H9 (cell line): ENCODE measurements at regions not wholly inside any gene's neighbourhood (a gene's known extent, or its start where the extent isn't known, plus 50 kb on each side); places are given as distances from the start of the nearest gene placed in this dataset.

ENCODE experiments used
- DNase-seq: peaks from one replicate; pipeline ENCODE4 v3.0.0-alpha.2; 2017
- H2AFZ ChIP-seq: one replicate; pipeline ENCODE4 v1.6.1; 2013; ENCODE audit warnings: mild to moderate bottlenecking, low read length, control low read depth, moderate library complexity
- H2AK5ac ChIP-seq: 2 replicates; pipeline ENCODE4 v1.6.1; 2013; ENCODE audit warnings: low read length, control low read depth, mixed read lengths; ENCODE audit not compliant: insufficient read length
- H2BK120ac ChIP-seq: one replicate; pipeline ENCODE4 v1.6.1; 2013; ENCODE audit warnings: low read depth, mild to moderate bottlenecking, low read length, control low read depth, inconsistent platforms; ENCODE audit not compliant: poor library complexity, severe bottlenecking
- H2BK12ac ChIP-seq: 2 replicates; pipeline ENCODE4 v1.6.1; 2013; ENCODE audit warnings: low read length, control low read depth, mixed read lengths, low read depth; ENCODE audit not compliant: insufficient read length
- H2BK15ac ChIP-seq: 2 replicates; pipeline ENCODE4 v1.6.1; 2013; ENCODE audit warnings: low read depth, low read length, control low read depth
- H2BK20ac ChIP-seq: one replicate; pipeline ENCODE4 v1.6.1; 2013; ENCODE audit warnings: low read depth, mild to moderate bottlenecking, low read length, control low read depth, inconsistent platforms; ENCODE audit not compliant: poor library complexity, severe bottlenecking
- H2BK5ac ChIP-seq: 2 replicates; pipeline ENCODE4 v1.6.1; 2013; ENCODE audit warnings: low read length, control low read depth, mixed read lengths; ENCODE audit not compliant: insufficient read length
- H3K14ac ChIP-seq: 2 replicates; pipeline ENCODE4 v1.6.1; 2013; ENCODE audit warnings: low read length, control low read depth; ENCODE audit not compliant: insufficient read depth
- H3K18ac ChIP-seq: 2 replicates; pipeline ENCODE4 v1.6.1; 2013; ENCODE audit warnings: low read depth, mild to moderate bottlenecking, mixed read lengths, low read length, control low read depth; ENCODE audit not compliant: insufficient read length
- H3K23ac ChIP-seq: 2 replicates; pipeline ENCODE4 v1.6.1; 2013; ENCODE audit warnings: low read length, control low read depth, mixed read lengths, low read depth; ENCODE audit not compliant: insufficient read length
- H3K23me2 ChIP-seq: 2 replicates; pipeline ENCODE4 v1.6.1; 2013; ENCODE audit warnings: low read depth, mild to moderate bottlenecking, mixed read lengths, low read length, control low read depth; ENCODE audit not compliant: insufficient read length, poor library complexity, severe bottlenecking
- H3K27ac ChIP-seq: 2 replicates; pipeline ENCODE4 v1.5.1; 2013; ENCODE audit warnings: low read length, control low read depth, mixed read lengths, low read depth; ENCODE audit not compliant: insufficient read length
- H3K27me3 ChIP-seq: 2 replicates; pipeline ENCODE4 v1.6.1; 2013; ENCODE audit warnings: low read length, control low read depth, inconsistent platforms; ENCODE audit not compliant: insufficient read depth
- H3K4ac ChIP-seq: 2 replicates; pipeline ENCODE4 v1.6.1; 2013; ENCODE audit warnings: low read depth, mild to moderate bottlenecking, control low read depth, inconsistent platforms, low read length, moderate library complexity
- H3K4me1 ChIP-seq: 2 replicates; pipeline ENCODE4 v1.6.1; 2013; ENCODE audit warnings: low read length, control low read depth, inconsistent platforms; ENCODE audit not compliant: insufficient read depth
- H3K4me2 ChIP-seq: 2 replicates; pipeline ENCODE4 v1.6.1; 2013; ENCODE audit warnings: low read length, control low read depth, mixed read lengths; ENCODE audit not compliant: insufficient read length, insufficient read depth
- H3K56ac ChIP-seq: 2 replicates; pipeline ENCODE4 v1.6.1; 2013; ENCODE audit warnings: low read depth, mild to moderate bottlenecking, mixed read lengths, low read length, control low read depth; ENCODE audit not compliant: insufficient read length
- H3K79me1 ChIP-seq: 2 replicates; pipeline ENCODE4 v1.6.1; 2013; ENCODE audit warnings: low read depth, mild to moderate bottlenecking, moderate library complexity, low read length, control low read depth, inconsistent platforms; ENCODE audit not compliant: insufficient read depth, poor library complexity, severe bottlenecking
- H3K79me2 ChIP-seq: 2 replicates; pipeline ENCODE4 v1.6.1; 2013; ENCODE audit warnings: low read length, control low read depth, inconsistent platforms; ENCODE audit not compliant: insufficient read depth
- H3K9ac ChIP-seq: 2 replicates; pipeline ENCODE4 v1.6.1; 2013; ENCODE audit warnings: low read length, control low read depth, mixed read lengths; ENCODE audit not compliant: insufficient read length; ENCODE audit errors: extremely low read depth
- H3K9me3 ChIP-seq: one replicate; pipeline ENCODE4 v1.6.1; 2013; ENCODE audit warnings: low read depth, low read length, inconsistent platforms; ENCODE audit not compliant: control insufficient read depth
- H3T11ph ChIP-seq: one replicate; pipeline ENCODE4 v1.6.1; 2013; ENCODE audit warnings: mild to moderate bottlenecking, low read length, control low read depth, inconsistent platforms
- H4K20me1 ChIP-seq: one replicate; pipeline ENCODE4 v1.6.1; 2013; ENCODE audit not compliant: control insufficient read depth, insufficient read length, insufficient read depth
- H4K5ac ChIP-seq: 2 replicates; pipeline ENCODE4 v1.6.1; 2013; ENCODE audit warnings: low read depth, mild to moderate bottlenecking, mixed read lengths, low read length, control low read depth; ENCODE audit not compliant: insufficient read length
- H4K8ac ChIP-seq: replicated peaks from 2 replicates; pipeline ENCODE4 v1.6.1; 2013; ENCODE audit warnings: low read length, control low read depth, mixed read lengths, low read depth; ENCODE audit not compliant: insufficient read length
- H4K91ac ChIP-seq: 2 replicates; pipeline ENCODE4 v1.6.1; 2013; ENCODE audit warnings: low read depth, mild to moderate bottlenecking, moderate library complexity, mixed read lengths, low read length, control low read depth; ENCODE audit not compliant: insufficient read length
- H3K27ac Mint-ChIP-seq, 3 experiments: 2 replicates in 2 of 3; 3 replicates in 1 of 3; pipeline ENCODE4 v1.8.0; 2020 to 2021; ENCODE audit warnings: mixed read lengths in 3 of 3, mild to moderate bottlenecking in 1 of 3, moderate library complexity in 1 of 3
- H3K27me3 Mint-ChIP-seq: 2 replicates; pipeline ENCODE4 v1.8.0; 2021; ENCODE audit warnings: low read depth, mild to moderate bottlenecking, moderate library complexity, mixed read lengths
- H3K36me3 Mint-ChIP-seq, 3 experiments: 2 replicates in 2 of 3; 3 replicates in 1 of 3; pipeline ENCODE4 v1.8.0; 2020 to 2021; ENCODE audit warnings: low read depth in 3 of 3, mixed read lengths in 3 of 3; ENCODE audit not compliant: insufficient read depth in 1 of 3
- H3K4me1 Mint-ChIP-seq, 2 experiments: 2 replicates each; pipeline ENCODE4 v1.8.0; 2020; ENCODE audit warnings: mixed read lengths in 2 of 2
- H3K4me3 Mint-ChIP-seq, 2 experiments: 2 replicates in 1 of 2; 3 replicates in 1 of 2; pipeline ENCODE4 v1.8.0; 2020 to 2021; ENCODE audit warnings: mild to moderate bottlenecking in 2 of 2, mixed read lengths in 2 of 2, moderate library complexity in 1 of 2
- H3K9me3 Mint-ChIP-seq, 2 experiments: 2 replicates in 1 of 2; 3 replicates in 1 of 2; pipeline ENCODE4 v1.8.0; 2020; ENCODE audit warnings: mild to moderate bottlenecking in 2 of 2, mixed read lengths in 2 of 2, moderate library complexity in 1 of 2
- CTCF ChIP-seq: fragments of 200-600 bp; sonication (generic); conservative IDR thresholded peaks from 3 replicates; pipeline ENCODE4 v1.8.0; 2021; ENCODE audit warnings: antibody characterized with exemption, mild to moderate bottlenecking
- WGBS: extraction: QIAGEN DNeasy Blood & Tissue Kit; methylation state at CpG from one replicate; pipeline ENCODE4 v1.1.7; 2013; ENCODE audit warnings: missing lambda C conversion rate, low lambda C conversion rate, mixed read lengths; ENCODE audit not compliant: insufficient read length; ENCODE audit errors: extremely low coverage; 5-methylcytosine and 5-hydroxymethylcytosine counted together

- H2AFZ ChIP-seq = no peak overlapping the region
- H2BK20ac ChIP-seq = no peak overlapping the region
- H3K56ac ChIP-seq = no peak overlapping the region
- no peak overlapping the region for H2BK12ac ChIP-seq
- H3K4me2 ChIP-seq = no peak overlapping the region
- H3K18ac ChIP-seq = no peak overlapping the region
- H2BK5ac ChIP-seq = no peak overlapping the region
- Mint-ChIP-seq H3K27me3 (no peaks in the 10 kb centered on the region), H3K4me3 (no peak overlapping the region), H3K27ac (no peak overlapping the region), H3K36me3 (no peaks in the 10 kb centered on the region), H3K9me3 (peaks cover 0 to 2% of the 10 kb centered on the region in 2 experiments; a peak in 1 of 5 replicates), H3K4me1 (no peaks in the 10 kb centered on the region)
- H3T11ph ChIP-seq = no peak overlapping the region
- H4K8ac ChIP-seq = no peak overlapping the region
- H3K27ac ChIP-seq = no peak overlapping the region
- H3K27me3 ChIP-seq = no peaks in the 10 kb centered on the region
- H4K91ac ChIP-seq = no peak overlapping the region
- DNase-seq = no peak
- no peaks in the 10 kb centered on the region for H3K23me2 ChIP-seq
- no peak overlapping the region for H3K9ac ChIP-seq
- TF ChIP-seq CTCF = no peak
- H3K4me1 ChIP-seq = no peaks in the 10 kb centered on the region
- H4K20me1 ChIP-seq = no peaks in the 10 kb centered on the region
- H2BK120ac ChIP-seq = no peak overlapping the region
- no peak overlapping the region for H4K5ac ChIP-seq
- no peak overlapping the region for H2AK5ac ChIP-seq
- no peaks in the 10 kb centered on the region for H3K9me3 ChIP-seq
- H3K23ac ChIP-seq = no peak overlapping the region
- H3K14ac ChIP-seq = no peak overlapping the region
- WGBS = no CpG with 5 or more reads among the region's 4 CpGs
- no peak overlapping the region for H3K4ac ChIP-seq
- H2BK15ac ChIP-seq = no peak overlapping the region
- no peaks in the 10 kb centered on the region for H3K79me1 ChIP-seq
- no peaks in the 10 kb centered on the region for H3K79me2 ChIP-seq
These were observed 205.8 kb upstream of the PDGFD start for GRCh38 chr11:104369761-104370160.
